Activated CD8-positive, alpha-beta memory T cell treated with anti-CD3 and anti-CD28 coated beads, Interleukin-2, amount 50 U/mL, for 4 hours (primary cell): ENCODE measurements at regions not wholly inside any gene's neighbourhood (a gene's known extent, or its start where the extent isn't known, plus 50 kb on each side); places are given as distances from the start of the nearest gene placed in this dataset.

ENCODE experiments used
- DNase-seq: peaks from one replicate; pipeline ENCODE4 v3.0.0-alpha.2; 2020

- no peak for DNase-seq
These were observed 232.7 kb downstream of the METTL4 start for GRCh38 chr18:2338601-2339000.

DNA sequence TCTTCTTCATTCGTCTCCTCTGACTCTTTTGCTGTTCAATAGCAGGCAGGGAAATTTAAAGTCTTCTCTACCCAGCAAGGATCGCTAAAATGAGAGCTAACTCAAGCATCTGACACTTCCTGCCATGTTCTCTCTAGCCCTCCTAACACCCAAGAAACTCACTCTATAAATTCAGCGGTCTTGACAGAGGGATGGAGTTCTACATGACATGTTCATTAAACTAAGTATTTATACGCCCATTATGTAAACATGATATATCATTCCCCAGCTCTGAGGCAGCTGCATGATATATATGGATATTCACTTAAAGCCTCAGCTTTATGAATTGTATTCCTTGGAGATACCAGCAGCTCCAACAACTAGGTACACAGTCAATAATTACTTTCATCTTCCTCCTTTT is 231.0 kb downstream of the METTL4 start:
- DNase-seq, result no peak

- no peak for DNase-seq
These were observed 223.3 kb downstream of the METTL4 start for GRCh38 chr18:2348003-2348402.

DNA sequence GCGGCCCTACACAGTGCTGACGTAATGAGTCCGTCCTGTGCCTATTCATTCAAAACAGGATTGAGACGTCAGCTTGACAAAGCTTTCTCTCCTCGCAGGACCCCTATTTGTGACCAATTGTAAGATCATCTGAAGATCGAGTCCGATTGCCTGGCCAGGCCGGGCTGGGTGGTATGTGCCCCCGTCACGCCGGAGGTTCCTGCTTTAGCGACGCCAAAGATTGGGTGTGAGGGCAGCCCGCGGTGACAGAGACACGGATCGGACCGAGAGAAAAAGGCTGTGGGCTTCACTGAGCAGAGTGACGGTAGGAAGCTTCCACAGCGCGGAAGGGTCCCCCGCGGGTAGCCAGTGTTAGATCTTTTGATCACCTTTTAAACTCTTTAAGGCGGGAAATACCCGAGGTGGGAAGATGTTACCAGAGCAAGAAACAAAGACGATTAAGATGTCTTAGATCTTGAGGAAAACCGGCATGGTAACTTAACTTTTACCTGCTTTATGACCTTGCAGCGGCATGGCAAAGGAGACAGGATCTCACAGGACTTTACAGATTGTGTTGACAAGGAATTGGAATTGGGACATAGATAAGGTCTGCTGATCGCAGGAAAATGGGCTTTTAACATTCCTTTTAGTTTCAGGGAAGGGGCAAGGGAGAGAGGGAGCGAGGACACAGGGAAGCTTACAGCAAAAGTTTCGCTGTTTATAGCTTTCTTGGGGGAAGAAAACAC is 220.0 kb downstream of the METTL4 start:
- no peak for DNase-seq

DNA sequence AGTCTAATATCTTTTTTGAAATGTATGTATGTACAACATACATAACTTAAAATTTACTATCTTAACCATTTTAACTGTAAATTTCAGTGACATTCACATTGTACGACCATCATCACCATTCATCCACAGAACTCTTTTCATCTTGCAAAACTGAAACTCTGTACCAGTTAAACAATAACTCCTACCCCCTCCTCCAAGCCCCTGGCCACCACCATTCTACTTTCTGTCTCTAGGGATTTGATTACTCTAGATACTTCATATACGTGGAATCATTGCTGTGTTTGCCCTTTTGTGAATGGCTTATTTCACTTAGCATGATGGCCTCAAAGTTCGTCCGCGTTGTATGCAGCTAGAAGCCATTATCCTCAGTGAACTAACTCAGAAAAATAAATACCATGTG is 217.0 kb downstream of the METTL4 start:
- no peak for DNase-seq

- DNase-seq, result no peak
These were observed 214.4 kb downstream of the METTL4 start for GRCh38 chr18:2356906-2357305.

DNA sequence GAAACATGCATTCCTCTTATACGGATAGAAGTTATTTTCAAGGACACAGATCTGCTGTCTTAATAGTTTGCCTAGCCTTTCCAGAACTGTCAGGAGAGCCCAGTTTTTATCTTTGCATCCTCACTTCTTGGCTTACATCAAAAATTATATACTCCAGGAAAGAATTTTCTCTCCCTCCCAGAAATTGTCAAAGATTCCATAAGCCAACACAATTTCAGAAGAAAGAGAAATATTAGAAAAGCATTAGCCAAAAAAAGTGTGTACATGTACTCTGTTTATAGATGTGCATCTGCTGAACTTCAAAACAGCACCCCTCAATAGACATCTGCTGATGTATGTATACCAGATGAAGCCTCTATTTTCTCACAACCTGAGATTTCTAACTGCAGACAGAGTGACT is 210.4 kb downstream of the METTL4 start:
- no peak for DNase-seq

- no peak for DNase-seq
These were observed 203.2 kb downstream of the METTL4 start for GRCh38 chr18:2368102-2368501.

DNA sequence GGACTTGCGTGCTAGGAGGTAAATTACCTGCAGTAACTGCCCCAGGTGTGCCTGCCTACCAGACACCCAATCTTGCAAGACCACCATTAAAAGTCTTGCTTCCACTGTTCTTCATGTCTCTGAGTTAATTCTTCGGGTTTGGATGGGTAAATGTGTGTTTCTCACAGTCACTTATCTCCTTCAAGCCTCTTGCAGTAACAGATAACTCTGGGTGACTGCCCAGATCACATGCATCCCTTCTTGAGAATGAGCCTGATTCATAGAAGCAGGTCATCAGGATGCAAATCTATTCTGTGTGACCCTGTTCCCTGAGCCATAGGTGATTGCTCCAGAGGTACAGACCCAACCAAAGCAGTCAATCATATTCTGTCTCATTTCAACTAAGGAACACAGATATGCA is 194.6 kb downstream of the METTL4 start:
- no peak for DNase-seq

DNA sequence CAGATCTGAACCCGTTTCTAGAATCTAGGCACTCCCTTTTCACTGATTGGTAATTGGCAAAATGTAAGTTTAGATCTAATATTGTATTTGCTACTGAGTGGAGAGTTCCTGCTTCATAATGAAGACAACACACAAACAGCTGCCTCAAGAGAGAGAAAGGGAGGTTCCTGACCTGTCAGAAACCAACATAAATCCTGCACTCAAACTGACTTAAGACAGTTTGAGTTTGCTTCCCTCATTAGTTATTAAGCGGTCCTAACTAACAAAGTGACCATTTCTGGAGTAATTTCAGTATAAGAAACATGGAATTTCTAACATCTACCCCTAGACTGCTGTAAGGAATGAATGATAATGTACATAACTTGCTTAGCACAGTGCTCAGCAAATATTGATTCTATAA is 191.2 kb downstream of the METTL4 start:
- no peak for DNase-seq

- DNase-seq, result no peak
These were observed 189.8 kb downstream of the METTL4 start for GRCh38 chr18:2381539-2381938.

GRCh38 chr18:2387588-2387987 is 183.7 kb downstream of the METTL4 start:
- DNase-seq, result no peak

- DNase-seq, result no peak
These were observed 181.1 kb downstream of the METTL4 start for GRCh38 chr18:2390158-2390557.

GRCh38 chr18:2391470-2391869 is 179.8 kb downstream of the METTL4 start:
- no peak for DNase-seq

DNA sequence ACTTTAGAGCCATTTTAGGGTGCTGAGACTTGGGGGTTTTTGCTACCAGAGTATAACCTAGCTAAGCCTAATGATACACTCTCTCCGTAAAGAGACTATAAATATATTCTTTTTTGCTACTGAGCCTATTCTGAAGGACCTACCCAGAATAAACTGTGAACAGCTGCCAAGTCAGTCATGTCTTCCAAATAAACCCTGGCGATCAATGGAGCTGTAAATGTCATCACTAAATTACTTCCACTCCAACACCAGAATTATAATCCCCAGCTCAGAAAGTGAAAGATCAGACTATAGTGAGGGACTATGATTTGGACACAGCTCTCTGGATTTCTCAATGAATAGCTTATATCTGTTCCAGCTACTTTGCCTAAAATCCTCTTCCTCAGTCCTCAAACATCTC is 178.9 kb downstream of the METTL4 start:
- DNase-seq, result no peak

GRCh38 chr18:2394684-2395083 is 176.6 kb downstream of the METTL4 start:
- no peak for DNase-seq

GRCh38 chr18:2395427-2396161 is 175.7 kb downstream of the METTL4 start:
- DNase-seq, result no peak

DNA sequence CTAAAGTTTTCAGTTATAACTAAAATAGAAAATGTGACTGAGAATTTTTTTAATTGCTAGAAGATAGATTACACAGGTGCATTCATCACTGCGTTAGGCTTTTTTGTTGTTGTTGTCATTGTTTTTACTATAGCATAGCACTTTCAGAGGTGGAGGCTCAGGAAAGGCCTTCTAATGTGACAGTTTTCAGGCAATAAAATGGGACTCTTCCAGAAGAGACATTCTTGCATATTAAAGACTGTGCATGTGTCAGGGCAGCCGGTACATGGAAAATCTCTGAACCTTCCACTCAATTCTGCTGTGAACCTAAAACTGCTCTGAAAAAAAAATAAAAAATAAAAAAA is 175.2 kb downstream of the METTL4 start:
- no peak for DNase-seq

DNA sequence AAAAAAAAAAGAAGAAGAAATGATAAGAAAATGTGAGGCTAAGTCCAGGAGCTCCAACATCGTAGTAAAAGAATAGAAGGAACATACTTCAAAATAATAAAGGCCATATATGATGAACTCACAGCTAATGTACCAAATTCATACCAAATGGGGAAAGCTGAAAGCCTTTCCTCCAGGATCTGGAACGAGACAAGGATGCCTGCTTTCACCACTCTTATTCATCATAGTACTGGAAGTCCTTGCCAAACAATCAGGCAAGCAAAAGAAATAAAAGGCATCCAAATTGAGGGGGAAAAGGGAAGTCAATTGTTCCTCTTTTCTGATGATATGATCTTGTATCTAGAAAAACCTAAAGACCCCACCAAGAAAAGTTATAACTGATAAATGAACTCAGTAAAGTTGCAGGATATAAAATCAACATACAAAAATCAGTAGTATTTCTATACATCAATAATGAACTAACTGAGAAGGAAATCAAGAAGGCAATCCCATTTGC is 170.6 kb downstream of the METTL4 start:
- no peak for DNase-seq

- DNase-seq, result no peak
These were observed 169.2 kb downstream of the METTL4 start for GRCh38 chr18:2402084-2402483.

DNA sequence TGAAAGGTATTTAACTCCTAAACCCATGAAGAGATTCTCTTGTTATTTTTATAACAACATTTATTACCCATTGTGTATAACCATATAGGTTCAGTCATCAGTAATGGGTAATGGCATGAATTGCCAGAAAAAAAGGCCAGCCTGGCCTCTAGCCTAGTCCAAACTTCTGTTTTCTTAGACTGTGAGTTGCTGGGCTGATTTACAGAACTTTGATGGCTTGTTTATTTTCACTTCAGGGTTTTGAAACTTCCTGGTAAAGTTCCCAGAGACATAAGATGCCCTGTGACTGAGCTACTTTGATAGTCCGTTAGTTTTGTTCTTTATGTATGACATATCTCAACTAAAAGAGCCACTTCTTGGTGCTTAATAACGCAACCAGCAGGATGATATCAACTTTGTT is 164.8 kb downstream of the METTL4 start:
- no peak for DNase-seq

- DNase-seq, result no peak
These were observed 163.3 kb downstream of the METTL4 start for GRCh38 chr18:2407961-2408360.

- no peak for DNase-seq
These were observed 161.4 kb downstream of the METTL4 start for GRCh38 chr18:2409906-2410305.

GRCh38 chr18:2410688-2411087 is 160.6 kb downstream of the METTL4 start:
- DNase-seq, result no peak
